Lower leg skin (tissue), 4 donors: ENCODE measurements at regions not wholly inside any gene's neighbourhood (a gene's known extent, or its start where the extent isn't known, plus 50 kb on each side); places are given as distances from the start of the nearest gene placed in this dataset.

Experiments used
- DNase-seq, 2 donors: peaks; one replicate each; pipeline ENCODE4 v3.0.0-alpha.2; 2019; ENCODE audit warnings: low spot score in 2 of 2
- H3K4me3 ChIP-seq: fragments of 200-600 bp; sonication (generic); 2 replicates; pipeline ENCODE4 v1.5.1; 2017; ENCODE audit warnings: mild to moderate bottlenecking, low read depth; ENCODE audit not compliant: poor library complexity, severe bottlenecking
- POLR2A ChIP-seq, 2 donors: fragments of 450-650 bp; IDR thresholded peaks; one replicate each; pipeline ENCODE4 v1.6.1; 2016 to 2017; ENCODE audit warnings: antibody characterized with exemption in 2 of 2, mild to moderate bottlenecking in 1 of 2, moderate library complexity in 1 of 2
- WGBS, 2 donors: methylation state at CpG; one replicate each; pipeline ENCODE4 v1.1.5; 2018; 5-methylcytosine and 5-hydroxymethylcytosine counted together
- intact Hi-C: fragments of 100-400 bp; cut with DNase I; formaldehyde crosslinking; loops from one replicate; pipeline ENCODE4 v1.15.0; 2023; ENCODE audit warnings: low total_unique reads
- TF ChIP-seq, protein P1 (sequence below), 3 donors: fragments of 450-650 bp; IDR thresholded peaks; one replicate each; pipeline ENCODE4 v1.5.1; 2016; ENCODE audit warnings: antibody characterized with exemption in 3 of 3, mild to moderate bottlenecking in 3 of 3, moderate library complexity in 2 of 3

DNA sequence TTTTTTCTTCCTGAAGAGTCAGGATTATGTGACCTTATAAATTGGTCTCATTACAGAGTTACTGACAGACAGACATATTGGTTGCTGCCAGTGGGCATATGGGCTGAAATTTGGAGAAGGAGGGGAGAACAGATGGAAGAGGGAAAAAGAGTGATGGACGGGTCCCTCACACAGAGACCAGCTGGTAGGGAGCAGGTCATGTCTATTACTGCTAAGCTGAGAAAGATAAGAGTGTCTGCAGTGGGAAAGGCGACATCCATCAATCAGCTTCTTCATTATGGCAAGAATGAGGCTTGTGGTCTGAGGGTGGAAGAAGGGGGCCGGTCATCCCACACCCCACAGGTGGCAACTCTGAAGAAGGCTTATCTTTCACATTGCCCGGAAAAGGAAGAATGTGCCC lies 353.8 kb upstream of the RSPO3 start:
- intact Hi-C loops, result no loop called here
- 59 to 74% methylated on average over 4 of the region's 4 CpGs for WGBS, 2 donors
- TF ChIP-seq POLR2A (IDR thresholded peaks at IDR 0.05), result no peak
- TF ChIP-seq, protein P1, sequence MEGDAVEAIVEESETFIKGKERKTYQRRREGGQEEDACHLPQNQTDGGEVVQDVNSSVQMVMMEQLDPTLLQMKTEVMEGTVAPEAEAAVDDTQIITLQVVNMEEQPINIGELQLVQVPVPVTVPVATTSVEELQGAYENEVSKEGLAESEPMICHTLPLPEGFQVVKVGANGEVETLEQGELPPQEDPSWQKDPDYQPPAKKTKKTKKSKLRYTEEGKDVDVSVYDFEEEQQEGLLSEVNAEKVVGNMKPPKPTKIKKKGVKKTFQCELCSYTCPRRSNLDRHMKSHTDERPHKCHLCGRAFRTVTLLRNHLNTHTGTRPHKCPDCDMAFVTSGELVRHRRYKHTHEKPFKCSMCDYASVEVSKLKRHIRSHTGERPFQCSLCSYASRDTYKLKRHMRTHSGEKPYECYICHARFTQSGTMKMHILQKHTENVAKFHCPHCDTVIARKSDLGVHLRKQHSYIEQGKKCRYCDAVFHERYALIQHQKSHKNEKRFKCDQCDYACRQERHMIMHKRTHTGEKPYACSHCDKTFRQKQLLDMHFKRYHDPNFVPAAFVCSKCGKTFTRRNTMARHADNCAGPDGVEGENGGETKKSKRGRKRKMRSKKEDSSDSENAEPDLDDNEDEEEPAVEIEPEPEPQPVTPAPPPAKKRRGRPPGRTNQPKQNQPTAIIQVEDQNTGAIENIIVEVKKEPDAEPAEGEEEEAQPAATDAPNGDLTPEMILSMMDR (IDR thresholded peaks at IDR 0.05), result no peak
- H3K4me3 ChIP-seq, result no peak overlapping the region
- no peak for DNase-seq

DNA sequence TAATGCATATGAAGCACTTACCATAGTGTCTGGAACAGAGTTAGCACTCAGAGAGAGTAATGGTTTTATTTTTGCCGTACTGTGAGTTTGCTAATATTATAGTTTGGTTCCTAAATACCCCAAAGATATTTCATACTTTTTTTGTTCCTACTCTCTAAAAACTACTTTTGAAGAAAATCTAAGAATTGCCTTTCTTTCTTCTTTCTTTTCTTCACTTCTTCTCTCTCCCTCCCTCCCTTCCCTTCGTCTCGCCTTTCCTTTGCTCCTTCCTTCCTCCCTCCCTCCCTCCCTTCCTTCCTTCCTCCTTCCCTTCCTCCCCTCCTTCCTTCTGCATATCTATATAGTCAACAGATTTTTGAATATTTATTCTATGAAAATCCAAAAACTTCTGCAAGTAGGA lies 351.7 kb upstream of the RSPO3 start:
- no peak for TF ChIP-seq POLR2A (IDR thresholded peaks at IDR 0.05)
- TF ChIP-seq, protein P1 (IDR thresholded peaks at IDR 0.05), result no peak
- intact Hi-C loops, result no loop called here
- WGBS, 2 donors, result 64 to 89% methylated on average over 3 of the region's 3 CpGs
- H3K4me3 ChIP-seq, result no peak overlapping the region
- no peak for DNase-seq

DNA sequence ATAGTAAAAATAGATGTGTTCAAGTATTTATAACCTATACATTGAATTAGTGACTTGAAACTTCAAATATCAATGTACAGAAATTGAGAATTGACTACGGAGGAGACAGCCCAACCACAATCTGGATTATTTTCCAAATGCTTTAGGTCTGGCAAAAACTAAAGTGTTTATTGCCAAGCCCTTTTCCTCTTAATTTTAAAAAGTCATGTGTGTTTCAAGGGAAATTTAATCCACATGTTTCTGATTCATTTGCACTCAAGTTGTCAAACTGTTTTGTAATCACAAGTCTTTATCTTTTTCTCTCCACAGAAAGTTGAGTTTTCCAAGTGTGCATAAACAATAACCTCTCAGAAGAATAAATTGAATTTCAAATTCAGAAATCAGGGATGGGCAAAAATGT lies 350.8 kb upstream of the RSPO3 start:
- intact Hi-C loops, result no loop called here
- TF ChIP-seq, protein P1 (IDR thresholded peaks at IDR 0.05), result no peak
- TF ChIP-seq POLR2A (IDR thresholded peaks at IDR 0.05), result no peak
- H3K4me3 ChIP-seq, result no peak overlapping the region
- 44 to 45% methylated on average over 1 of the region's 1 CpG for WGBS, 2 donors
- DNase-seq, result no peak

DNA sequence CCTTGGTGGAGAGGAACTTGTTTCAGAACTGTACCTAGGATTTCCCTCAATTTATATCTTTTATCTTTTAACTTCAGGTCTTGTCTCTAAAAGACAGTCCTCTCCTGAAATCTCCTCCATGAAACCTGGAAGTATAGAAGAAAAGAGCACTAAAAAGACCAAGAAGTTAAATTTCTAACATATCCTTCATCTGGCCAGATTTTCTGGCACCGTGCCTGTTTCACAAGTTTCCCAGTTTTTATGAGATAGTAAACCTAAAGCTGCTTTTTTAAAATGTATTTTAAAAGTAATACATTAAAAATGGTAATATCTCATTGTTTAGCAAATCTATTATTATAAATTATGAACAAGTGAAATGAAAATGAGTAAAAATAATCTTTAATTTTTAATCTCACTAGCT lies 348.3 kb upstream of the RSPO3 start:
- TF ChIP-seq POLR2A (IDR thresholded peaks at IDR 0.05), result no peak
- TF ChIP-seq, protein P1 (IDR thresholded peaks at IDR 0.05), result no peak
- H3K4me3 ChIP-seq, result no peak overlapping the region
- 36 to 39% methylated on average over 1 of the region's 1 CpG for WGBS, 2 donors
- DNase-seq, result no peak
- intact Hi-C loops, result no loop called here

DNA sequence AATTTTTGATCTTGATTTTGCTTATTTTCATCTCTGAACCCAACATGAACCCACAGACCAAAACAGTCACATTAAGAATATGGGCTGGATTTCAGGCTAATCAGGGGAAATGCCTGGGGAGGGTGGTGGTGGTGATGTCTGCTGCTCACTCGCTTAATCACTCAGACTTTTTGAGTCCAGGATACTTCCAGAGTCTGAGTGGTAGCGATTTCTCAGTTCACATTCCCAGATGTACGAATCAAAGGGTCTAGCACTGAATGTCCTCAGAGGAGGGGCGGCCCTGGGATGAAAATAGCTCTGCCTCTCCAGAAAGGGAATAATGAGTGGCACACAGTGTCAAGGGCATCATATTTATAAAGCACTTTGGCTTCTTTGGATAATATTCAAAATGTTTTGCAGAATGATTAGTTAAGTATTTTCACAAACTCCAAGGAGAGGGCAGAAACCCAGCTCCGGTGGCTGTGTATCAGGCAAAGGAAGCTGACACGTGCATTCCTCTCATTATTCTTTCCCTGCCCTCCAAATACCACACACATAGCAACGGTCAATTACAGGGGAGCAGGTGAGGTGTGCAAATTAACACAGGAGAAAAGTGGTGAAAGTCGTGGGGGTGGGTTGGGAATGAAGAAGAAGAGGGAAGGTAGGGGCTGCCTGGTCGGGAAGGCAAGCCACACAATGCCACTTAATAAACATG lies 345.2 kb upstream of the RSPO3 start:
- WGBS, 2 donors, result 37 to 49% methylated on average over 9 of the region's 9 CpGs
- TF ChIP-seq, protein P1 (IDR thresholded peaks at IDR 0.05), result no peak
- no peak for TF ChIP-seq POLR2A (IDR thresholded peaks at IDR 0.05)
- H3K4me3 ChIP-seq, result no peak overlapping the region
- intact Hi-C loops, result no loop called here
- no peak for DNase-seq

DNA sequence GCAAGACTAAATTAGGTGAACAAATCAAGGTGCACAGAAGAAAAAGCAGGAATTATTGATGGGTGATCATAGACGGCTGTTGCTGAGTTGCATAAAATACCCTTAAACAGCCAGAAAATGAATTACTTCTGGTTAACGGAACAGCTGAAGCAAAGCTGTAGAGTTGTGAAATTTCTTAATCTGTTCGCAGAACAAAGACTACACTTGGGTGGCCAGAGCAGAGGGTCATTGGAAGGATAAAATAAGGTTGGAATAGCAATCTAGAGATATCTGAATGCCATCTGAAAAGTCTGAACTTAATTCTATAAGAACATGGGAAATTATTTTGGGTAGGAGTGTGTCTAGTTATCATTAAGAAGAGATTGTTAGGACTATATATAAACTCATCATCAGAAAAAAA lies 339.1 kb upstream of the RSPO3 start:
- 80 to 87% methylated on average over 3 of the region's 3 CpGs for WGBS, 2 donors
- no peak for DNase-seq
- TF ChIP-seq, protein P1 (IDR thresholded peaks at IDR 0.05), result no peak
- no peak for TF ChIP-seq POLR2A (IDR thresholded peaks at IDR 0.05)
- H3K4me3 ChIP-seq, result no peak overlapping the region
- intact Hi-C loops, result no loop called here
